ENCODE measurements at regions not wholly inside any gene's neighbourhood (a gene's known extent, or its start where the extent isn't known, plus 50 kb on each side); places are given as distances from the start of the nearest gene placed in this dataset.
"Not testable (repeated sequence)": the region's sequence is repeated elsewhere in the genome, so short reads cannot be mapped to it uniquely, and the experiment has no call there.

- no peak for DNase-seq
These were observed 677.7 kb upstream of the MEF2C start for GRCh38 chr5:89560696-89561095.

GRCh38 chr5:89556215-89556913 is 673.4 kb upstream of the MEF2C start:
- DNase-seq = no peak

GRCh38 chr5:89546657-89547056 is 663.7 kb upstream of the MEF2C start:
- no peak for DNase-seq

- no peak for DNase-seq
These were observed 662.6 kb upstream of the MEF2C start for GRCh38 chr5:89545626-89546025.

GRCh38 chr5:89545076-89545475 is 662.1 kb upstream of the MEF2C start:
- peak in 1 of 2 donors; percentile 4 for DNase-seq

- DNase-seq = peak; percentile 17 to 45
These were observed 659.8 kb upstream of the MEF2C start for GRCh38 chr5:89542736-89543135.

- DNase-seq = no peak
These were observed 654.8 kb upstream of the MEF2C start for GRCh38 chr5:89537800-89538199.

GRCh38 chr5:89536020-89536419 is 653.0 kb upstream of the MEF2C start:
- DNase-seq = no peak

GRCh38 chr5:89535411-89535810 is 652.4 kb upstream of the MEF2C start:
- DNase-seq = no peak

- DNase-seq = no peak
These were observed 651.3 kb upstream of the MEF2C start for GRCh38 chr5:89534331-89534730.

- DNase-seq = no peak
These were observed 641.8 kb upstream of the MEF2C start for GRCh38 chr5:89524785-89525184.

- DNase-seq = not testable (repeated sequence)
These were observed 640.9 kb upstream of the MEF2C start for GRCh38 chr5:89523867-89524266.

GRCh38 chr5:89520771-89521170 is 637.8 kb upstream of the MEF2C start:
- no peak for DNase-seq

GRCh38 chr5:89513299-89514044 is 630.5 kb upstream of the MEF2C start:
- DNase-seq = no peak

GRCh38 chr5:89504051-89504450 is 621.1 kb upstream of the MEF2C start:
- DNase-seq = no peak

- DNase-seq = no peak
These were observed 616.8 kb upstream of the MEF2C start for GRCh38 chr5:89499787-89500186.

- no peak for DNase-seq
These were observed 615.7 kb upstream of the MEF2C start for GRCh38 chr5:89498699-89499098.

GRCh38 chr5:89493414-89493813 is 610.4 kb upstream of the MEF2C start:
- DNase-seq = no peak

GRCh38 chr5:89484962-89485361 is 602.0 kb upstream of the MEF2C start:
- DNase-seq = no peak

GRCh38 chr5:89480406-89481007 is 597.5 kb upstream of the MEF2C start:
- no peak for DNase-seq

GRCh38 chr5:89478851-89479250 is 595.9 kb upstream of the MEF2C start:
- no peak for DNase-seq

- no peak for DNase-seq
These were observed 590.2 kb upstream of the MEF2C start for GRCh38 chr5:89473196-89473595.

- no peak for DNase-seq
These were observed 588.6 kb upstream of the MEF2C start for GRCh38 chr5:89471541-89471940.

Data from right lung (tissue), 2 donors.